HG02938 (cell line): ENCODE measurements at regions not wholly inside any gene's neighbourhood (a gene's known extent, or its start where the extent isn't known, plus 50 kb on each side); places are given as distances from the start of the nearest gene placed in this dataset.
A peak's percentile ranks its signal among the peaks of the same experiment; 100 is the strongest.
"Not testable (repeated sequence)": the region's sequence is repeated elsewhere in the genome, so short reads cannot be mapped to it uniquely, and the experiment has no call there.

Source experiments
- ATAC-seq: cut with Tn5 transposase; IDR thresholded peaks from one replicate; pipeline ENCODE4 v1.9.1; 2021; ENCODE audit warnings: mild to moderate bottlenecking, moderate library complexity; ENCODE audit not compliant: unreplicated experiment

- ATAC-seq: no peak
These were observed 278.2 kb downstream of the GATA3 start for GRCh38 chr10:8332730-8333111.

GRCh38 chr10:8334631-8335030, 280.1 kb downstream of the GATA3 start:
- no peak for ATAC-seq

GRCh38 chr10:8336629-8337331, 282.3 kb downstream of the GATA3 start:
- no peak for ATAC-seq

GRCh38 chr10:8337332-8337651, 282.8 kb downstream of the GATA3 start:
- ATAC-seq: no peak

DNA sequence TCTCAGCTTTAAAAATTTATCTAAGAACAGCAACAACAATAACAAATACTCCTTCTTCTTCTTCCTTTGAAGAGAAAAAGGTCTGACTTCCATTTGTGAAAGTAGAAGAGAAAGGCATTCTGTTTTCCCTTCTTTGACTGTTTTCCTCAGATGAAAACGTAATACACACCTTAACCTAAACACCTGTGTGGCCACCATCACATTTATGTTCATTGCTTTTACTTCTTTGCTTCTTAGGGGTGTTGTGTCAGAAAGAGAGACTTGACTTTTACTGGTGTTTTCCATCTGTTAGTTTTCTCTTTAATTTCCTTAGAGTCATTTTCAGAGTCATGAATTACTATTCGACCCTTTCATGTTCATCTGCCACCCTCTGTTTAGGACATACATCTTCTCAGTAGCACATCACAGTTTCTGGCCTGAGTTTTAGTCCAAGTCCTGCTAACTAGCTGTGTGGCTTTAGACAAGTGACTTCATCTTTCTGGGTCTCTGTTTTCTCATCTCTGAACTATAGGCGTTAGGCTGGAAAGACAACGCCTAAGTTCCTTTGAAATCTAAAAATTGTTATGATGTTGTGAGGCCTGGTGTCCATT, 283.8 kb downstream of the GATA3 start:
- no peak for ATAC-seq

GRCh38 chr10:8344756-8345155, 290.3 kb downstream of the GATA3 start:
- no peak for ATAC-seq

GRCh38 chr10:8346861-8347260, 292.4 kb downstream of the GATA3 start:
- ATAC-seq: no peak

GRCh38 chr10:8347614-8348013, 293.1 kb downstream of the GATA3 start:
- ATAC-seq: not testable (repeated sequence)

DNA sequence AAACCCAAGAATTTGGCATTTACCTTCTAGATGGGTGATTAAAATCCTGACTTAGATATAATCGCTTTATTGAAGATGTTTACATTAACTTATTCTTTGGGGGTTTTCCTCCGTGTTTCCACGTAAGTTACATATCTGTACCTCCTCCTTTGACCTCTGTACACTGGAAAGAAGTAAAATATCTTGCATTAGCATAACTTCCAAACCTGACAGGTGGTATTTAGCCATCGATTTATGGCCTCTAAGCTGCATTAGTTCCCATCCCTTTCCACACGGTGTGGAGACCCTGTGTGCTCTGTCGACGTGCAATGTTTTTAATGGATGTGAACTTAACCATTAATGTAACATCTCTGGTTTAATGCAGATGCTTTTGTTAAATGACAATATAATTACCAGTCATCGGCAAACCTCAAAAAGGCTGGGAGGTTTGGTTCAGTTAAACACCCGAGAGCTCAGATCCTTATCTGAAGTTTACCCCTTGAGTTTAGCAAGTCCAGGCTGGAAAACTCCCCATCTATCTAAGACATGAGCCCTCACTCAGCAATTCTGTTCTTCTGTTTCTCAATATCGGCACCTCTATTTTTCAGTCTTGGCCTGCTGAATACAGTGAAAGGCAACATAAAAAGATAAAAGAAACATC, 295.2 kb downstream of the GATA3 start:
- ATAC-seq: no peak

DNA sequence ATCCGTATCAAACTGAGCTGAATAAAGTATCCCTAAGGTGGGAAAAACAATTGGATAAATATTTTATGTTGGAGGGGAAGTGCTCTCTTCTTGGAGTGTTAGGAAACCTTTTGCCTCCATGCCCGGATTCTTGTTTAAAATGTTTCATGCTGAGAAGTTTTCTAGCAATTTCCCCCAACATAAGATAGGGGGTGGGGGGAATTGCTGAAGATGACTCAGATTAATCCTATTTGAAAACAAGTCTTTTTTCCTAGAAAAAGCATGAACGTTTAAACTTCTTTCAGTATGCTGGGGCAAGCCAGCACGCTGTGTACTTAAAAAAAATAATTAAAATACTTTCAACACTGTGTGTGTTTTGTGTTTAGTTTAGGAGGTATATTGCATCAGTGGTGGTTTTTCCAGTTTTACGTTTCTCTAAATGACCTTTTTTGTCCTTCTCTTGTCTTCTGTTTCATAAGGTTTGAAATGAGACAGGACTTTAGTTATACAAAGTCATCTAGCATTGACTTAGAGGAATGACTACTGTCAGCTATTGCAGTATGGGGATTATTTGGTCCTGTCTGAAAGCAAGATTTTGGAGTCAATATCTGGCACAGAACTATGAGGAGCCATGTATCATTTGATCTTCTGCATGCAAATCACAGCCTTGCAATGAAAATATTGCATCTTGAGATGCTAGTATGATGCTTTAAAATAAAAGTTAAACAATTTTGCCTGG, 295.9 kb downstream of the GATA3 start:
- ATAC-seq: no peak

- ATAC-seq: no peak
These were observed 297.9 kb downstream of the GATA3 start for GRCh38 chr10:8352171-8353075.

DNA sequence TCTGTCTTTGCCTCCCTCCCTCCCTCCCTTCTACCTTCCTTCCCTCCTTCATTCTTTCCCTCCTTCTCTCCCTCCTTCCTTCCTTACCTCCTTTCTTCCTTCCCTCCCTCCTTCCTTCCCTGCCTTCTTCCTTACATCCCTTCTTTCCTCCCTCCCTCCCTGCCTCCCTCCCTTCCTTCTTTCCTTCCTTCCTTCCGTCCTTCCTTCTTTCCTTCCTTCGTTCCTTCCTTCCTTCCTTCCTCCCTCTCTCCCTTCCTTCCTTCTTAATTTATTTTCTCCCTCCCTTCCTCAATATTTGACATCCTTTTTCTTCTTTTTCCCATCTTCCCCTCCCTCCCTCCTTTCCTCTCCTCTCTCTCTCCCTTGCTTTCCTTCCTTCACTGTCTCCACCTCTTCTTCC, 301.8 kb downstream of the GATA3 start:
- no peak for ATAC-seq

DNA sequence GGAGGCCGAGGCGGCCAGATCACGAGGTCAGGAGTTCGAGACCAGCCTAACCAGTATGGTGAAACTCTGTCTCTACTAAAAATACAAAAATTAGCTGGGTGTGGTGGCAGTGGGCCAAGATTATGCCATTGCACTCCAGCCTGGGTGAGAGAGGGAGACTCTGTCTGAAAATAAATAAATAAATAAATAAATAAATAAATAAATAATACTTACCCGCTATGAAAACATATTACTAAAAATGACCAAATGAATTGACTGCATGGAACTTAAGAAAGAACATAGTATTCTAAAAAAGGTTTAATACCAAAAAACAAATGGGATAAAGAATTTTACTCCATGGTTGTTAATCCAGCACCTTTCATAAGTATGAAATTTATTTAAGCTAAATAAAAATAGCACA, 305.0 kb downstream of the GATA3 start:
- ATAC-seq: no peak

DNA sequence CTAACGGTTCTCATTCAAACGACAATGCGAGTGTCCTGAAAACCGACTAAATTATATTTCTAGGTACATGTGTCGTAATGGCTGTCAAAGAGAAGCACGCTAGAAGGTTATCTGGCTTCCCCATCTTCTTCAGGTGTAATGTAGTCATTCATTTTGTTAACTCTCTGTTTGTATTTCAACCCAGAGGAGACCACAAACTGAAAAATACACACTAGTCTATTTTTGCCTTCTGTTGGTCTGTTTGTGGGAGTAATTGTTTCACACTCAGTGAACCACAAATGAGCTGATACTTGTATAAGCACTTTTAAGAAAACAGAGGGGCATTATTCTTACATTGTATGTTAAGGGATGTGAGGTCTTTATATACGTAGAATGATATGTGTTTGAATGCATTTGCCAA, 305.9 kb downstream of the GATA3 start:
- ATAC-seq: no peak

DNA sequence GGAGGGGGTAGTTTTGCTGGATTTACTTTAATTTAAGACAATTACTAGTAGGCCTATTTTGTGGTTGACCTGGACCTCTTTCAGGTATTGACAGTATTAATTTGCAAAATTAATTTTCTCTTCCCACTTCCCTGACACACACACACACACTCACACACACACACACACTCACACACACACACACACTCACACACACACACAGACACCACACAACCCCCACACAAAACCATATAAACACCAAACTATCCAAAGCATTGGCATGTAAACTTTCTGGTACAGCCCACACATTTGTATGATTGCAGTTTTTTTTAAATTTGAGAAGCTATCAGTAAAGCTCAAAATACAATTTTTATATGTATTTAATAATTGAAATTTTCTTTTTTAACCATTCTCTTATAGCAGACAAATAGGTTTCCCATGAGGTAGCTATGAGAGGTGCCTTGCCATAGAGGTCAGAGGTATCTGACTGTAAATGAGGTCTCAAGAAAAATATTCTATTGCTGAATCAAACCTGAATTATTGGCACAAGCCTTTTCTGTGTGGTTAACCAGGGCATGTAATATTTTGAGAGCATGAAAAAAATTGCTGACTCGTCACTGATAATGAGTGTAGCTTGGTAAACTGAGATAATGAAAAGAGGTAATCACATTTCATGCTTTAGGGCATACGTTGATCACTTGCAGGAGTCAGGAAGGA, 306.5 kb downstream of the GATA3 start:
- ATAC-seq: no peak

- no peak for ATAC-seq
These were observed 307.0 kb downstream of the GATA3 start for GRCh38 chr10:8361510-8361844.

- no peak for ATAC-seq
These were observed 311.7 kb downstream of the GATA3 start for GRCh38 chr10:8365935-8366911.

- ATAC-seq: not testable (repeated sequence)
These were observed 313.4 kb downstream of the GATA3 start for GRCh38 chr10:8367672-8368411.

DNA sequence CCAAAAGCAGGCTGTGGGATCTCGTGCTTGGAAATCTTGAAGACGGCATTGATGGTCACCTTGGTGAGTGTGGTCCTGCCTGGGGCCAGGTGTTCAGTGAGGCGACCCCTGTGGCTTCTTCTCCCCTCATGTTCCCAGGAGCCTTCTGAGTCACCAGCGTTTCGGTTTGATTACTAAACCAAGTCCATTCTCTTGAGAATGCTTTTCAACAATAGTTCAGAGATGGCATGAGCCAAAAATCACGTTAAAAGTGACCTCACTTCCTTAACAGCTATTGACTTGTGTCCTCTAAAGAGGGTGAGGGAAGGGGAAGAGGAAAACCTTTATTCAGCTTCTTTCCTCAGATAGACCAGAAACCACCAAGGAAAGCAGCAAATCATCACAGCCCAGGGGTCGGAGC, 315.2 kb downstream of the GATA3 start:
- ATAC-seq: peak; percentile 56
